Loucy (cell line): ENCODE measurements at regions not wholly inside any gene's neighbourhood (a gene's known extent, or its start where the extent isn't known, plus 50 kb on each side); places are given as distances from the start of the nearest gene placed in this dataset.

ENCODE experiments used
- H2AFZ ChIP-seq: fragments of 200-600 bp; sonication (generic); 2 replicates; pipeline ENCODE4 v1.6.0; 2016; ENCODE audit warnings: antibody characterized with exemption, mild to moderate bottlenecking, low read length, moderate library complexity
- H3F3A ChIP-seq: fragments of 200-600 bp; 2 replicates; pipeline ENCODE4 v1.6.0; 2016; ENCODE audit warnings: antibody characterized with exemption, low read depth, mild to moderate bottlenecking
- H3K27me3 ChIP-seq: fragments of 200-600 bp; sonication (generic); 2 replicates; pipeline ENCODE4 v1.6.1; 2014; ENCODE audit warnings: low read length, mild to moderate bottlenecking; ENCODE audit not compliant: insufficient read depth, poor library complexity, severe bottlenecking
- H3K36me3 ChIP-seq: fragments of 200-600 bp; sonication (generic); 2 replicates; pipeline ENCODE4 v1.6.1; 2016; ENCODE audit warnings: low read length; ENCODE audit not compliant: insufficient read depth
- H3K4me1 ChIP-seq: fragments of 200-600 bp; sonication (generic); 2 replicates; pipeline ENCODE4 v1.5.1; 2014; ENCODE audit warnings: low read length, mild to moderate bottlenecking; ENCODE audit not compliant: insufficient read depth, poor library complexity, severe bottlenecking
- H3K4me2 ChIP-seq: fragments of 200-600 bp; sonication (generic); 2 replicates; pipeline ENCODE4 v1.6.0; 2014; ENCODE audit warnings: antibody characterized with exemption, low read length, low read depth, mild to moderate bottlenecking; ENCODE audit not compliant: poor library complexity, severe bottlenecking
- H3K4me3 ChIP-seq: fragments of 200-600 bp; sonication (generic); 2 replicates; pipeline ENCODE4 v1.5.1; 2014; ENCODE audit warnings: low read length, mild to moderate bottlenecking, mixed read lengths; ENCODE audit not compliant: poor library complexity, severe bottlenecking
- H3K79me2 ChIP-seq: fragments of 200-600 bp; sonication (generic); 2 replicates; pipeline ENCODE4 v1.6.1; 2014; ENCODE audit warnings: low read length; ENCODE audit not compliant: insufficient read depth
- H3K9ac ChIP-seq: fragments of 200-600 bp; sonication (generic); 2 replicates; pipeline ENCODE4 v1.6.0; 2014; ENCODE audit warnings: mild to moderate bottlenecking, low read depth, low read length, moderate library complexity; ENCODE audit not compliant: poor library complexity, severe bottlenecking
- H3K9me2 ChIP-seq: fragments of 200-600 bp; sonication (generic); replicated peaks from 2 replicates; pipeline ENCODE4 v1.6.1; 2016; ENCODE audit warnings: low read depth, low read length, mixed read lengths
- H3K9me3 ChIP-seq: fragments of 200-600 bp; sonication (generic); 2 replicates; pipeline ENCODE4 v1.6.1; 2014; ENCODE audit warnings: mild to moderate bottlenecking, antibody characterized with exemption, low read length, low read depth; ENCODE audit not compliant: insufficient read depth
- H4K20me1 ChIP-seq: fragments of 200-600 bp; sonication (generic); 2 replicates; pipeline ENCODE4 v1.6.0; 2014; ENCODE audit warnings: antibody characterized with exemption, low read length, mild to moderate bottlenecking; ENCODE audit not compliant: insufficient read depth, poor library complexity, severe bottlenecking
- EZH2phosphoT487 ChIP-seq: fragments of 200-600 bp; IDR thresholded peaks from 2 replicates; pipeline ENCODE4 v1.6.1; 2018; ENCODE audit warnings: antibody characterized with exemption, mild to moderate bottlenecking, moderate library complexity, borderline replicate concordance
- TF ChIP-seq, protein P1 (sequence below): fragments of 200-600 bp; sonication (generic); conservative IDR thresholded peaks from 2 replicates; pipeline ENCODE4 v1.5.1; 2014; ENCODE audit warnings: mild to moderate bottlenecking, antibody characterized with exemption, low read length

DNA sequence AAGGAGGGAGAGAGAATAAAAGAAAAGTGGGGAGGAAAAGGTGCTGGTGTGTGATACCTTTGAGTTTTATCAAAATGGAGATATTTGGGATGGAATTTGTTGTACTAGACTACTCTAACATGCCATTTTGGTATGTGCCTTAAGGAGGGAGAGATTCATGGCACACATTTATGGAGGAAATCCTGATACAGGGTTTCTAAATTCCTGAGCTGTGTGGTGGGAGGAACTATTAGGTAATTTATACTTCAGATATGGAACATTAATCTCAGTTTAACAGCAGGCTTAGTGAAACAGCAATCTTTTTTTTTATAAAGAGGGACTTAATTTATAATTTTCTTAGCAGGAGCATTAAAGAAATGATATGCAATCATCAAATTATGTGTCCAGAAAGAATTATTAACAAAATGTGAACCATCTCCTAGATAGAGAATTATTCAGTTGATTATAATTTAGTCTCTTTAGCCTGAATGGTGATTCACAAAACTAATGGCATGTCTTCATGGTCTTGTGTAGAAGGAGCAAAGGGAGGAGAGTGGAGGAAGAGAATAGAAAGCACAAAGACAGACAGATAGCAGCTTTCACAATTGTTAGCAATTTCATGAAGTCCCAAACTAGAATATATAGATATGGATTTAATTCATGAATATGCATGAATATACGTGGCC is 301.6 kb downstream of the HLX start:
- Histone ChIP-seq H3K9me2 (no peaks in the 10 kb centered on the region), H3K4me3 (no peak overlapping the region), H3K4me1 (no peaks in the 10 kb centered on the region), H3K9me3 (no peaks in the 10 kb centered on the region), H3K36me3 (no peaks in the 10 kb centered on the region), H3K9ac (no peak overlapping the region), H3K79me2 (no peaks in the 10 kb centered on the region), H3K27me3 (no peaks in the 10 kb centered on the region), H3F3A (no peaks in the 10 kb centered on the region), H4K20me1 (no peaks in the 10 kb centered on the region), H3K4me2 (no peak overlapping the region), H2AFZ (no peak overlapping the region)
- TF ChIP-seq, protein P1, sequence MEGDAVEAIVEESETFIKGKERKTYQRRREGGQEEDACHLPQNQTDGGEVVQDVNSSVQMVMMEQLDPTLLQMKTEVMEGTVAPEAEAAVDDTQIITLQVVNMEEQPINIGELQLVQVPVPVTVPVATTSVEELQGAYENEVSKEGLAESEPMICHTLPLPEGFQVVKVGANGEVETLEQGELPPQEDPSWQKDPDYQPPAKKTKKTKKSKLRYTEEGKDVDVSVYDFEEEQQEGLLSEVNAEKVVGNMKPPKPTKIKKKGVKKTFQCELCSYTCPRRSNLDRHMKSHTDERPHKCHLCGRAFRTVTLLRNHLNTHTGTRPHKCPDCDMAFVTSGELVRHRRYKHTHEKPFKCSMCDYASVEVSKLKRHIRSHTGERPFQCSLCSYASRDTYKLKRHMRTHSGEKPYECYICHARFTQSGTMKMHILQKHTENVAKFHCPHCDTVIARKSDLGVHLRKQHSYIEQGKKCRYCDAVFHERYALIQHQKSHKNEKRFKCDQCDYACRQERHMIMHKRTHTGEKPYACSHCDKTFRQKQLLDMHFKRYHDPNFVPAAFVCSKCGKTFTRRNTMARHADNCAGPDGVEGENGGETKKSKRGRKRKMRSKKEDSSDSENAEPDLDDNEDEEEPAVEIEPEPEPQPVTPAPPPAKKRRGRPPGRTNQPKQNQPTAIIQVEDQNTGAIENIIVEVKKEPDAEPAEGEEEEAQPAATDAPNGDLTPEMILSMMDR, result no peak
- no peak for TF ChIP-seq EZH2phosphoT487

DNA sequence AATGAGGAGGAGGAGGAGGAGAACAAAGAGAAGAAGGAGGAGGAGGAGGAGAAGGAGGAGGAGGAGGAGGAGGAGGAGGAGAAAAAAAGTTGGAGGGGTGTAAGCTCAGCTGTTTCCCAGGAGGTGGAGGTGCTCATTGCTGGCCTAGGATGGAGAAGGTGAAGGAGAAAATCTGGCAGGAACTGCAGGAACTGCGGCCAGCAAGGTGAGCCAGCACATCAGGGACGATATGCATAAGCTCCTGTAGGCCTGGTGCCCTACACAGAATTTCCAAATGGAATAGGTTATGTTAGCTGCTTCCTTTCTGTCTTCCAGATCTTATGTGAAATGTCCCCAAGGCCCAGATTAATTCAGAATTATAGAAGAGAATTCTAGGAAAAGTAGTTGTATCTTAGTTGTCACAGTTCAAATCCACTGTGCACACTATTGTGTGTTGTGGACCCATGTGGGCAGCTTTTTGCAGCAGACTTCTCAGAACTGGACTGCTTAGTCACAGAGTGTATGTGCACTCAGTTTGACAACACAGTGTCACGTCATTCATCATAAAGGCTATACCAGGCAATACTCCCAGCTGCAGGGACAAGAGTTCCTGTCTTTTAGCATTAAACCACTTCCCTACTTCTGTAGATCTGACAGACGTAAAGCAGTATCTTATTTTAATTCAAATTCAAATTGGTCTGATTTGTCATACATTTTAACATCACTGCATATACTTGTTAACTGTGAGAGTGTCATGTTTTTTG is 303.7 kb downstream of the HLX start:
- H3K4me2 ChIP-seq, result no peak overlapping the region

DNA sequence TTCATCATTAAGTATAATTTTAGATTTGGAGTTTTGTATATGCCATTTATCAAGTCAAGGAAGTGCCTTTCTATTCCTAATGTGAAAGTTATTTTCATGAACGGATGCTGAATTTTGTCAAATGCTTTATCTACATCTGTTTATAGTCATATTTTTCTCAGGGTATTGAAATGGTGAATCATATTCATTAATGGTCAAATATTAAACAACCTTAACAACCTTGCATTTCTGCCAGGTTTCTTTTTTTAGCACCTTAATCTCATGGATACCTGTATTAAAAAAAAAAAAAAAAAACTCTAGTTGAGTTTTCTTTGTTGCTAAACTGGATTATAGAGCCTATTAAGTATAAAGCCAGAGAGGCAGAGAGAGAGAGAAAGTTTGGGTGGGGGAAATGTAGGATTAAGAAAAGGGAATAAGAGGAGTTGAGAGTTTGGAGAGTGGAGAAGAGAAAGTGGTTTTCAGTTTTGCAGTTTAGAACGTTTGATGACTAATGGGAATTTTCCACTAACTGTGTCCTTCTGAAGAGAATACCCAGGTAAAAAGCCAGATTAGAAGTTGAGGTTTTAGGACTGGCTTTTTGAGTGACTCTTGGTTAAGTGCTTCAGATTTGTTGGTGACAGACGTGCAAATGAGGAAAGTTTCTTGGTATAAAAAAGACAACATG is 305.0 kb downstream of the HLX start:
- TF ChIP-seq, protein P1, result no peak
- Histone ChIP-seq H3K36me3 (no peaks in the 10 kb centered on the region), H2AFZ (no peak overlapping the region), H4K20me1 (no peaks in the 10 kb centered on the region), H3K9ac (no peak overlapping the region), H3K9me3 (no peaks in the 10 kb centered on the region), H3K27me3 (no peaks in the 10 kb centered on the region), H3K4me2 (no peak overlapping the region), H3K79me2 (no peaks in the 10 kb centered on the region), H3F3A (no peaks in the 10 kb centered on the region), H3K4me1 (no peaks in the 10 kb centered on the region), H3K4me3 (no peak overlapping the region), H3K9me2 (no peaks in the 10 kb centered on the region)

More for the DNA sequence above, 303.7 kb downstream of the HLX start:
- Histone ChIP-seq H3K9me3 (no peaks in the 10 kb centered on the region), H3K79me2 (no peaks in the 10 kb centered on the region), H3K9ac (no peak overlapping the region), H3K9me2 (no peaks in the 10 kb centered on the region), H3K36me3 (no peaks in the 10 kb centered on the region), H3K27me3 (no peaks in the 10 kb centered on the region), H3K4me1 (no peaks in the 10 kb centered on the region), H2AFZ (no peak overlapping the region), H4K20me1 (no peaks in the 10 kb centered on the region), H3F3A (no peaks in the 10 kb centered on the region), H3K4me3 (no peak overlapping the region)
- TF ChIP-seq EZH2phosphoT487, result no peak
- TF ChIP-seq, protein P1, result no peak
